ENCODE measurements at regions not wholly inside any gene's neighbourhood (a gene's known extent, or its start where the extent isn't known, plus 50 kb on each side); places are given as distances from the start of the nearest gene placed in this dataset.

DNA sequence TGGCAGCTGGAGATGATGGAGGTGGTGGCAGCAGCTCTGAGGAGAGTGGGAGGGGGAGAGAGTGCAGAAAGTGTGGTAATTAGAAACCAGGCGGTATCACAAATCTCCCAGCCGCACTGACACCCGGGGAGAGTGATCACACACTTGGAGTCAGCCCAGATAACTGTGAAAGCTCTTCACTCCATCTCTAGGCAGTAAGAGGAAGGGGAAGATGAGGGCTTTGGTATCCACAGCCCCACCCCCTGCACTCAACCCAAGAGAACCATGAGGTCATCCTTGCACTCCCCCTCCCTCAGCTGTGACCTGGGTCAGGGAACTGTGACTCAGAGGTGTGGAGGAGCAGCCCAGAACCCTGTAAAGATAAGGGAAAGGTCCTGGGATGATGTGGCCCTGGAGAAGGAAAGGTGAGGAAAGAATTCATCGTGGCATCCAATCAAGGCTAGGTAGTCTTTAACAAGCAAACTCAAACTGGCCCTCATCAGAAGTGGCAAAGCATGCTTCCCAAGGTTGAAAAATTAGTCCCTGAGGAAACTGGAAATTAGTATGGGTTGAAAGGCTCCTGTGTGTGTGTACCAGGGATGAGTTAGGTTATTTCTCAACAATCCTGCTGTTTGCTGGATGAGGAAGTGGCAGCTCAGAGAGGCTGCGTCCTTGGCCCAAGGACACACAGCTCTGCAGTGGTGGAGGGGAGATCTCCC lies 111.0 kb upstream of the LHX5 start:
- intact Hi-C loops (cut with DNase I; ENCODE audit: low total_unique reads), result no loop called here

DNA sequence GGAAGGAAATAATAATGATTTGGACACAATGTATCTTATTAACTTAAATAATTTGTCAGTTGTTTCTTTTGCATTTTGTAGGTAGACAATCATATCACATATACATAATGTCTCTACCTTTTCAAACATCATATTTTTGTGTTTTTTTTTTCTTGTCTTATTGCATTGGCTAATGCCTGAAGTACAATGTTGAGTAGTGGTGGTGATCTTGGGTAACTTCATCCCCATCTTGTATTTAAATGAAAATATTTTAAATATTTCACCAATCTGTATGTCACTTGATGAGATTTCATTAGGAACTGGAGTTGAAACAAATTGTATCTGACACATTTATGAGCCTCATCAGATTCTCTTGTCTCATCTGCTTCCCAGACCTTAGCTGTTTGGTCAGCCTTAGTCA lies 109.7 kb upstream of the LHX5 start:
- Histone ChIP-seq H3K27ac (no peak overlapping the region), H3K4me3 (no peak overlapping the region), H3K4me1 (no peaks in the 10 kb centered on the region), H3K36me3 (ENCODE audit: low read depth, missing control alignments) (no peaks in the 10 kb centered on the region), H3K27me3 (no peaks in the 10 kb centered on the region), H3K9me3 (no peaks in the 10 kb centered on the region)
- TF ChIP-seq, protein P1, sequence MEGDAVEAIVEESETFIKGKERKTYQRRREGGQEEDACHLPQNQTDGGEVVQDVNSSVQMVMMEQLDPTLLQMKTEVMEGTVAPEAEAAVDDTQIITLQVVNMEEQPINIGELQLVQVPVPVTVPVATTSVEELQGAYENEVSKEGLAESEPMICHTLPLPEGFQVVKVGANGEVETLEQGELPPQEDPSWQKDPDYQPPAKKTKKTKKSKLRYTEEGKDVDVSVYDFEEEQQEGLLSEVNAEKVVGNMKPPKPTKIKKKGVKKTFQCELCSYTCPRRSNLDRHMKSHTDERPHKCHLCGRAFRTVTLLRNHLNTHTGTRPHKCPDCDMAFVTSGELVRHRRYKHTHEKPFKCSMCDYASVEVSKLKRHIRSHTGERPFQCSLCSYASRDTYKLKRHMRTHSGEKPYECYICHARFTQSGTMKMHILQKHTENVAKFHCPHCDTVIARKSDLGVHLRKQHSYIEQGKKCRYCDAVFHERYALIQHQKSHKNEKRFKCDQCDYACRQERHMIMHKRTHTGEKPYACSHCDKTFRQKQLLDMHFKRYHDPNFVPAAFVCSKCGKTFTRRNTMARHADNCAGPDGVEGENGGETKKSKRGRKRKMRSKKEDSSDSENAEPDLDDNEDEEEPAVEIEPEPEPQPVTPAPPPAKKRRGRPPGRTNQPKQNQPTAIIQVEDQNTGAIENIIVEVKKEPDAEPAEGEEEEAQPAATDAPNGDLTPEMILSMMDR (IDR thresholded peaks at IDR 0.05), result no peak
- no peak for TF ChIP-seq POLR2A (IDR thresholded peaks at IDR 0.05)
- no peak for DNase-seq
- intact Hi-C loops (cut with DNase I; ENCODE audit: low total_unique reads), result no loop called here

More for the DNA sequence above, 111.0 kb upstream of the LHX5 start:
- Histone ChIP-seq H3K27ac (no peak overlapping the region), H3K4me3 (no peak overlapping the region), H3K4me1 (no peaks in the 10 kb centered on the region), H3K27me3 (no peaks in the 10 kb centered on the region), H3K9me3 (no peaks in the 10 kb centered on the region), H3K36me3 (ENCODE audit: low read depth, missing control alignments) (no peaks in the 10 kb centered on the region)
- no peak for DNase-seq
- TF ChIP-seq POLR2A (IDR thresholded peaks at IDR 0.05), result no peak
- TF ChIP-seq, protein P1 (IDR thresholded peaks at IDR 0.05), result no peak
- 19 to 51% methylated on average over 3 to 5 of the region's 5 CpGs for whole genome bisulfite sequencing, 2 donors

DNA sequence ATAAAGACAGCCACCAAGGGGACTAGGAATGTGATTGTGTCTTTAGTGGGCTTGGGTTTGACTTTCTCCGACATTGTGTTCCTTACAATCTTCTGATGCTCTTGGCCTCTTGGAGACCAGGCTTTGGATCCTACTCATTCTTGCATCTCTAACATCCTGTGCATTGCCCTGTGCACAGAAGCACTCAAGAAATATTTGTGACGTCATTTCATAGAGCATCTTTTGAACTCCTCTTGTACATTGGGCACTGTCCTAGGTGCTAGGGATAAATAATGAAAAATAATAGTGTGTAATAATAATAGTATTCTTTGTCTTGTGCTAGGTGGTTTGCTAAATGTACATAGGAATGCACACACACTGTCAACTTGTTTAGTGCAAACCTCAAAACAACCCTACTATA lies 108.8 kb upstream of the LHX5 start:
- Histone ChIP-seq H3K27ac (no peak overlapping the region), H3K4me1 (no peaks in the 10 kb centered on the region), H3K9me3 (no peaks in the 10 kb centered on the region), H3K36me3 (ENCODE audit: low read depth, missing control alignments) (no peaks in the 10 kb centered on the region), H3K4me3 (no peak overlapping the region), H3K27me3 (no peaks in the 10 kb centered on the region)
- no peak for DNase-seq
- TF ChIP-seq, protein P1 (IDR thresholded peaks at IDR 0.05), result no peak
- no peak for TF ChIP-seq POLR2A (IDR thresholded peaks at IDR 0.05)
- 0 to 9% methylated on average over 2 of the region's 2 CpGs for WGBS, 2 donors
- intact Hi-C loops (cut with DNase I; ENCODE audit: low total_unique reads), result no loop called here

DNA sequence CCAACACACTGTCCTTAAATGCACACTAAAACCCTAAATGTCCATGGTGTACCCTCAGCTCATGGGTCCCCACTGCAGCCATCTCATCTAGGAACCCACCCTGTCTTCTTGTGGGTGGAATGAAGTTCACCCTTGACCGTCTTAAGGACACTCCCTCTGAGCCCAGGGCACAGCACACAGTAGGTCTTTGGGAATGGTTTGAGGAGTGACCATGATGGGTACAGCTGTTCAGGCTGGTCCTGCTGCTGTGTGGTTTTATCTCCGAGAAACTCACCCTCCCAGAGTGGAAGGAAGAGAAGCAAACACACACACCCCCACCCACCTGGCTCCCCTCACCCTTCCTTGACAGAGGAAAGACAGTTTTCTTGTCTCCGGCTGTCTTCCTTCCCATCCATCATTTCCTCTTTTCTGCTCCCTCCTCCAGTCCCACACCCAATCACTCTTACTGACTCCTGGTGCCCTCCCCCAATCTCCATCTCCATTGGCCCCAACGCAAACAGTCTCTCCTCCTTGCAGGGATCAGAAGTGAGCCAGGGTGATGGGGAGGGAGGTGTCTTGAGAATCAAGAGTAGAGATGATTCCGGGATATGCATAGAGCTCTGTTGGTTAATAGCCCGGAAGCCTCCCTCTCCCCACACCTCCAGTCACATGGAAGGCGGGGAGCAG lies 105.9 kb upstream of the LHX5 start:
- Histone ChIP-seq H3K4me1 (no peaks in the 10 kb centered on the region), H3K27ac (no peak overlapping the region), H3K4me3 (no peak overlapping the region), H3K9me3 (no peaks in the 10 kb centered on the region), H3K27me3 (no peaks in the 10 kb centered on the region), H3K36me3 (ENCODE audit: low read depth, missing control alignments) (no peaks in the 10 kb centered on the region)
- TF ChIP-seq, protein P1 (IDR thresholded peaks at IDR 0.05), result no peak
- no peak for DNase-seq
- intact Hi-C loops (cut with DNase I; ENCODE audit: low total_unique reads), result no loop called here
- 27 to 31% methylated on average over 7 of the region's 7 CpGs for WGBS, 2 donors

DNA sequence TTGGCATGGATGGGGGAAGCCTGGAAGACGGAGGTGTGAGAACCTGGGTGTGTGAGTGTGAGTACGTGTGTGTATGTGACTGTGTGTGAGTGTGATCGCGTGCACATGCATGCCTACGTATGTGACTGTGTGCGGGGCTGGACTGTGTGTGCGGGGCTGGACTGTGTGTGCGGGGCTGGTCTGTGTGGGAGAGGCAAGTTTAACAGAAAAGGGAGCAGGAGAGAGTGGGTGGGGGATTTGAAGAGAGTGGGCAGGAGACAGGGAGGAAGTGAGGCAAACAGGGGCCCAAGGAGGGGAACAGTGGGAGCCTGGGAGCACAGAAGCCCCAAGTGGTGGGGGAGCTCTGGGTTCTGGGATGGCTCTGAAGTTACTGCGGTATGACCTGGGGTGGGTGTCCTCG lies 103.7 kb upstream of the LHX5 start:
- no peak for TF ChIP-seq POLR2A (IDR thresholded peaks at IDR 0.05)
- TF ChIP-seq, protein P1 (IDR thresholded peaks at IDR 0.05), result no peak
- Histone ChIP-seq H3K27me3 (no peaks in the 10 kb centered on the region), H3K27ac (no peak overlapping the region), H3K36me3 (ENCODE audit: low read depth, missing control alignments) (no peaks in the 10 kb centered on the region), H3K4me1 (no peaks in the 10 kb centered on the region), H3K9me3 (no peaks in the 10 kb centered on the region), H3K4me3 (no peak overlapping the region)
- WGBS, 2 donors, result 56 to 63% methylated on average over 10 of the region's 10 CpGs
- DNase-seq, result no peak
- intact Hi-C loops (cut with DNase I; ENCODE audit: low total_unique reads), result no loop called here

All from testis (tissue), 2 donors.